ENCODE measurements at regions not wholly inside any gene's neighbourhood (a gene's known extent, or its start where the extent isn't known, plus 50 kb on each side); places are given as distances from the start of the nearest gene placed in this dataset.

DNA sequence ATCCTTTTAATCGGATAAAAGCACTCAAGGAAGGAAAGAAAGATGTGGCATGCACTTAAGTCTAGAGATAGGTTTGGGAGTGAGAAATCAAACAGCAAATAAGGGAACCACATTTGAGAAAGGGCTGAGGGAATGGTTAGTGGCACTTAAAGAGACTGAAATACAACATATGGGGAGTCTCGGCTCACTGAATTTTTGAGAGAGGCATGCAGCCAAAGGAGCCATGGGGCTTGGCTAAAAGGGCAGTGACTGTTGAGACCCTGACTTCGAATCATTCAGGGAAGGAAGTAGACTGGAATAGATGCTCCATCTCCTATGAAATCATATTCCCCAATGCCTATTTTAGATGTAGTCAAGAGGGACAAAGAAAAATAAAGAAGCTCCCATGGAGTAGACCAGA lies 58.3 kb upstream of the HAO2 start:
- no peak for DNase-seq

DNA sequence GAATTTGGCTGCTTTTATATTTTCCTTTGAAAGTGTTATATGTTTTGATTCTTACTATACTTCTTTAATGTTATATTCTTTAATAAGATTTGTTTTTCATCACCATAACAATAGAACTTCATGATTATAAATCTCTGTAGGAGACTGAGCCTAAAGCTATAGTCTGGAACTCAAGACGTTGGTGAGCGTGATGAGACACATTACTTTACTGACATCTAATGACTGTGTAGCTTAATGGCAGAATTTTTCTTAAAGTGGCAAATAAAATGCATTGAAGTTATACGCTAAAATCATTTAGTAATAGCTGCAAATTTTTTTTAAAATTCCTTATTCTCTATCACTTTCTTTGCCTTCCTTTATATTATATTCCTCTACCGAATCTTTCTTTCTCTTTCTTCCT lies 56.1 kb upstream of the HAO2 start:
- no peak for DNase-seq

DNA sequence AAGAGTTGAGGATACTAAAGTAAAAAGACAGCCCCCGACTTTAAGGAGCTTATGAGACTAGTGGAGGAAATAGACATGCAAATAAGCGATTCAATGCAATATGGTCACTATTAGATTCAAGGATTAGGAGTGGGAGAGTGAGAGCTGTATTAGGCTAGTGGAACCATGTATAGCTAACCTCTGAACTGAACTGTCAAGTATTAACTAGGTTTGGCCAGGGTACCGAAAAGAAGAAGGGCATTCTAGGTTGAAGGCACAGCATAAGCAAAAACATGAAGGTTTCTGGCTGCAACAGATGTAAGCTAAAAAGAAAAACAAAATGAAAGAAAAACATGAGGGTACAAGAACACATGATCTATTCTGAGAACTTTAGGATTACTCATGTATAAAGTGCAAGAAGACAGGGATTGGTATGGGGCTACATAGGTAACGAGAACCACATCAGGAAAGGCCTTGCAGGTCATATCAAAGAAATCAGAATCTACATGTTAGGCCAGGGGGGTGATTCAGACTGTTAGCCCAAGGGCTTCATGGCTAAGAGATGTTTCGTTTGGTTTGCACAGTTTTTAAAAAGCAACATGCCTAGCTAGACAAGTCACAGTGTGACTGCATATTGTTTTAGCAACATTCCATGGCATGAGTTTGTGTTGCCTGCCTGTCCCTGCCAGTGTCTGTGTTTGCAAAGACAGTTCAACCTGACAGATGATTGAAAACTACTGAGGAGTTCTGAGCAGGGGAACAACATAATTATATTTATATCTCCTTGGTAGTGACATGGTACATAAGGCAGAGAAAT lies 54.4 kb upstream of the HAO2 start:
- DNase-seq = no peak

DNA sequence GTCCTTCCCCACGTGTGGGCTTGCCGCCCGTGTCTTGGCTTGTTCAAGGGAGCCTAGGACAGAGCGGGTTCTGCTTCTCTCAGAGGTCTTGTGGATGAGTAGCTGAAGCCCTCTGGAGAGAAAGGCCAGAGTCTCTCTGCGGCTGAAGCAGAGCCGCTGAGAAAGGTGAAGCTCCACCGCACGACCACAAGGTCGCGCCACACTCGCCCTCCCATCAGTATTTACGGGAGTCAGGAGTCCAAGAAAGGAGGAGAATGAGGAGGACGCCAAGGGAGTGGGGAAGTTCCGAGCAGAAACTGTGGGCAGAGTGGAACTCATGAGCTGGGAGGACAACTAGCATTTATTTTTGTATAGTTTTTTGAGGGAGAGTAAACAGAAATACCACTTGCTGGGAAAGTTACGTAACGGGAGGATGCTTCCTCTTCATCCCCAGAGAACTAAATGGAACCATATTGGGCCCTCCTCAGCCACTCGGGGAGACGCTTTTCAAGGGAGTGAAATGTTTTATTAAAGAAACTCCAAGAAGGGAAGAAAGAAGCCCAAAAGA lies 51.6 kb upstream of the HAO2 start:
- DNase-seq = no peak

DNA sequence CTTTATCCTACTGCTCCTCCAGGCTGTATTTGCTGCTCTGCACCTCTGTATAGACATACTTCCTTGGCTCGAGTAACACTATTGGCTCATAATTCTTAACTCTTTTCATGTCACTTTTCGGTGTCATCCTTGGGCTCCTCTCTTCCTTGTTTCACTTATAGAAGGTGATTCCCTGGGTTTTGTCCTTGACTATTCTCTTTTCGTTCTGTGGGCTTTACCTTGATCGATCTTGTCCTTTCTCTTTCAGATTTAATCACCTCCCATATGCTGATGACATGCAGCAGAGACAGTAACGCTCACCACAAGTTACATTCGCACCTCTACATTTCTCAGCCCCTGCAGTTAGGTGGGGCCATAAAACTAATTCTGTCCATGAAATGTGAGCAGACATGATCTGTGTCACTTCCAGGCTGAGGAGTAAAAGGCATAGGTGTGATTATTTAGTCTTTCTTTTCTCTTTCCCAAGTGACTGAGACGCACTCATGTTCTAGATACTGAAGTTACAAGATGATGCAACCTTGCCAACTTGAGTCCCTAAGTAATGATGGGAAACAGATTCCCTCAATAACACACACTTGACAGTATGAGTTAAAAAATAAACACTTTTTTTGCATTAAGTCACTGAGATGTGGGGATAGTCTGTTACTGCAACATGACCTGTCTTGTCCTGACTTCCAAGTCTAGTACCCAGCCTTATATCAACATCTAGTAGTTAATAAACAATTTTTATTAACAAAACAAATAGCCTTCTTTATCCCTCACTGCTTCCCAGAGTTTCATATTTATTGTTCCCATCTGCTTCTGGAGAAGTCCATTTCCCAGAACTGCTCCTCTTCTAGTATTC lies 49.9 kb upstream of the HAO2 start:
- no peak for DNase-seq

All from CD4-positive, alpha-beta T cell treated with Interleukin-6 for 4 hours (primary cell).